SH-SY5Y (cell line): ENCODE measurements at regions not wholly inside any gene's neighbourhood (a gene's known extent, or its start where the extent isn't known, plus 50 kb on each side); places are given as distances from the start of the nearest gene placed in this dataset.

Experiments
- GATA2 ChIP-seq: IDR thresholded peaks from 2 replicates; pipeline ENCODE4 v1.6.1; 2011; ENCODE audit warnings: mild to moderate bottlenecking, low read depth, low read length
- GATA3 ChIP-seq: IDR thresholded peaks from 2 replicates; pipeline ENCODE4 v1.6.1; 2011; ENCODE audit warnings: low read depth, mild to moderate bottlenecking, low read length, moderate library complexity

DNA sequence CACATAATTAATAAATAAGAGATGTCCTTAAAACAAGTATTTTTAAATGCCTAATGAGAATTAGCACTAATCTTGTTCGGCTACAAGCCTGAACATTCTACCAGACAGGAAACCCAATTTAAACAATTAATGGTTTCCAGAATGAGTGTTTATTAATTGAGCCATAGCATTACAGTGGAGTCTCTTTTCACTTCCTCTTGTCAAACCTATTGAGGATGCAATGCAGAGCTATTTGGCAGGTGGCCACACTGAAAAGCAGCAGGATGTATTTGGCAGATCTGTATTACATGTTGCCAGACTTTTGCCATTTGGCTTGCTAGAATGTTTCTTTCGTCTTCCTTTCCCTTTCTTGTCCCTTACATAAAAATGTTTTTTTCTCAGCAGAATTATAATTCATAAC lies 475.2 kb upstream of the MARCKS start:
- TF ChIP-seq GATA2 (no peak), GATA3 (no peak)
